Daoy (cell line): ENCODE measurements at regions not wholly inside any gene's neighbourhood (a gene's known extent, or its start where the extent isn't known, plus 50 kb on each side); places are given as distances from the start of the nearest gene placed in this dataset.
"Not testable (repeated sequence)": the region's sequence is repeated elsewhere in the genome, so short reads cannot be mapped to it uniquely, and the experiment has no call there.

ENCODE experiments used
- DNase-seq: peaks from one replicate; pipeline ENCODE4 v3.0.0-alpha.2; 2015; ENCODE audit warnings: low read depth

- no peak for DNase-seq
Observed at GRCh38 chr6:134821928-134822864, 127.7 kb downstream of the ALDH8A1 start.

- no peak for DNase-seq
Observed at GRCh38 chr6:134821397-134821796, 128.5 kb downstream of the ALDH8A1 start.

GRCh38 chr6:134819863-134820800 is 129.8 kb downstream of the ALDH8A1 start:
- no peak for DNase-seq

GRCh38 chr6:134819236-134819635 is 130.7 kb downstream of the ALDH8A1 start:
- no peak for DNase-seq

- no peak for DNase-seq
Observed at GRCh38 chr6:134817448-134817847, 132.5 kb downstream of the ALDH8A1 start.

GRCh38 chr6:134816780-134817179 is 133.1 kb downstream of the ALDH8A1 start:
- peak; percentile 49 for DNase-seq

GRCh38 chr6:134816300-134816699 is 133.6 kb downstream of the ALDH8A1 start:
- no peak for DNase-seq

GRCh38 chr6:134814076-134814695 is 135.7 kb downstream of the ALDH8A1 start:
- peak; percentile 41 for DNase-seq

GRCh38 chr6:134813146-134813545 is 136.8 kb downstream of the ALDH8A1 start:
- no peak for DNase-seq

- DNase-seq: no peak
Observed at GRCh38 chr6:134810402-134810801, 139.5 kb downstream of the ALDH8A1 start.

GRCh38 chr6:134809130-134809529 is 140.8 kb downstream of the ALDH8A1 start:
- DNase-seq: no peak

GRCh38 chr6:134806180-134806798 is 143.6 kb downstream of the ALDH8A1 start:
- DNase-seq: no peak

GRCh38 chr6:134805168-134805567 is 144.7 kb downstream of the ALDH8A1 start:
- no peak for DNase-seq

GRCh38 chr6:134804311-134804710 is 145.6 kb downstream of the ALDH8A1 start:
- DNase-seq: not testable (repeated sequence)

GRCh38 chr6:134802426-134803058 is 147.4 kb downstream of the ALDH8A1 start:
- DNase-seq: peak; percentile 40

GRCh38 chr6:134797400-134798113 is 152.3 kb downstream of the ALDH8A1 start:
- no peak for DNase-seq

- DNase-seq: no peak
Observed at GRCh38 chr6:134795691-134796090, 154.2 kb downstream of the ALDH8A1 start.

GRCh38 chr6:134795001-134795400 is 154.9 kb downstream of the ALDH8A1 start:
- no peak for DNase-seq

GRCh38 chr6:134791243-134791843 is 158.6 kb downstream of the ALDH8A1 start:
- not testable (repeated sequence) for DNase-seq
